ENCODE measurements at regions not wholly inside any gene's neighbourhood (a gene's known extent, or its start where the extent isn't known, plus 50 kb on each side); places are given as distances from the start of the nearest gene placed in this dataset.
A peak's percentile ranks its signal among the peaks of the same experiment; 100 is the strongest.

DNA sequence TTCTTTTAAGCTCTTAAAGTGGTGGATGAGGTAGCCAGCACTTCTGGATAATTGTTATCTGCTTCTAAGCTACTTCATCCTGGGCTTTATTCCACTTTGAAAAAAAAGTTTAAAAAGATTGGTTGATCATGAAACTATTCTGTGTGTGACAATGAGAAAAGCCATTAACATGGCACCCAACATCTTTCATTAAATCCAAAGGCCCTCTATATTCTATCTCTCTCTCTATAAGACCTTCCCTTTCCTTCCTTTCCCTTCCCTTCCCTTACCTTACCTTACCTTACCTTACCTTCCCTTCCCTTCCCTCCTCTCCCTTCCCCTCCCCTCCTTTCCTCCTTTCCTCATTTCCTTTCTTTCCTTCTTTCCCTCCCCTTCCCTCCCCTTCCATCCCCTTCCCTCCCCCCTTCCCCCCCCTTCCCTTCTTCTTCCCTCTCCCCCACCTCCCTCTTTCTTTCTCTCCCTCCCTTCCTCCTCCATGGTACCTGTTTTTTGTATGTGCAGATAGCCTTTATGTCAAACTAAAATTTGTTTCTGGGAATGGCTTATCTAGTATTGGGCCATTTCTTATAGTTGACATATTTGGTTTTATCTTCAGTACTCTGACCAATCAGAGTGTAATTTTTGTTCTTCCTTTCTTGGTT, 218.7 kb downstream of the DKK1 start:
- in situ Hi-C loops (cut with MboI; ENCODE audit: low sequenced_read_pairs in 4 of 4) = no loop called here
- Histone ChIP-seq H3K9me3 (no peaks in the 10 kb centered on the region), H3K4me3 (no peak overlapping the region), H3K36me3 (no peaks in the 10 kb centered on the region), H3K4me1 (no peaks in the 10 kb centered on the region), H3K27me3 (no peaks in the 10 kb centered on the region), H3K27ac (no peak overlapping the region)
- DNase-seq = no peak
- intact Hi-C loops (cut with DNase I; ENCODE audit: low total_unique reads) = no loop called here
- TF ChIP-seq CTCF (IDR thresholded peaks at IDR 0.05 in 4 of 5, conservative IDR thresholded peaks at IDR 0.05 in 1 of 5) = no peak
- TF ChIP-seq POLR2A (IDR thresholded peaks at IDR 0.05) = no peak
- no peak for ATAC-seq

GRCh38 chr10:52533986-52534385, 219.9 kb downstream of the DKK1 start:
- intact Hi-C loops (cut with DNase I; ENCODE audit: low total_unique reads) = no loop called here
- Histone ChIP-seq H3K36me3 (no peaks in the 10 kb centered on the region), H3K27ac (no peak overlapping the region), H3K4me1 (no peaks in the 10 kb centered on the region), H3K9me3 (no peaks in the 10 kb centered on the region), H3K27me3 (no peaks in the 10 kb centered on the region), H3K4me3 (no peak overlapping the region)
- TF ChIP-seq CTCF (IDR thresholded peaks at IDR 0.05 in 4 of 5, conservative IDR thresholded peaks at IDR 0.05 in 1 of 5) = no peak
- TF ChIP-seq POLR2A (IDR thresholded peaks at IDR 0.05) = no peak
- DNase-seq (no peak), ATAC-seq (no peak)
- in situ Hi-C loops (cut with MboI; ENCODE audit: low sequenced_read_pairs in 4 of 4) = no loop called here

DNA sequence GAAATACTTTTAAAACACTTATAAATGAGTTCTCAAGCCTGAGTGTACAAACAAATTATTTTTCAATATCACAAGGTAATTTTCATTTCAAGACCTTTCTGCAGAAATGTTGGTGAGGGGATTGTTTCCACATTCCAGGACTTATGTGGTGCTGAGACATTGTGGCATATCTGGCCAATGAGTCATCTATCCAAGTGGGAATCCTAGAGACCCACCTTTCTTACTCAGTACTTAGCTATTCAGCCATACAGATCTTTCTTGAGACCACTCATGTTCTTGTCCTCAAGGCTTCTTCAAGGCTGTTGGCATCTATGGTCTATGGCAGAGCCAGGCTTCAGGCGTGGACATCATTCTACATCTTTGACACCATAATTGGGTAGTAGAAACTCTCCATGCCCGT, 225.4 kb downstream of the DKK1 start:
- in situ Hi-C loops (cut with MboI; ENCODE audit: low sequenced_read_pairs in 4 of 4) = no loop called here
- no peak overlapping the region for H3K4me3 ChIP-seq
- H3K36me3 ChIP-seq = no peaks in the 10 kb centered on the region
- H3K9me3 ChIP-seq = no peaks in the 10 kb centered on the region
- no peak overlapping the region for H3K27ac ChIP-seq
- ATAC-seq (no peak), DNase-seq (no peak)
- H3K4me1 ChIP-seq = no peaks in the 10 kb centered on the region
- TF ChIP-seq CTCF (IDR thresholded peaks at IDR 0.05 in 4 of 5, conservative IDR thresholded peaks at IDR 0.05 in 1 of 5) = no peak
- intact Hi-C loops (cut with DNase I; ENCODE audit: low total_unique reads) = no loop called here
- no peaks in the 10 kb centered on the region for H3K27me3 ChIP-seq

DNA sequence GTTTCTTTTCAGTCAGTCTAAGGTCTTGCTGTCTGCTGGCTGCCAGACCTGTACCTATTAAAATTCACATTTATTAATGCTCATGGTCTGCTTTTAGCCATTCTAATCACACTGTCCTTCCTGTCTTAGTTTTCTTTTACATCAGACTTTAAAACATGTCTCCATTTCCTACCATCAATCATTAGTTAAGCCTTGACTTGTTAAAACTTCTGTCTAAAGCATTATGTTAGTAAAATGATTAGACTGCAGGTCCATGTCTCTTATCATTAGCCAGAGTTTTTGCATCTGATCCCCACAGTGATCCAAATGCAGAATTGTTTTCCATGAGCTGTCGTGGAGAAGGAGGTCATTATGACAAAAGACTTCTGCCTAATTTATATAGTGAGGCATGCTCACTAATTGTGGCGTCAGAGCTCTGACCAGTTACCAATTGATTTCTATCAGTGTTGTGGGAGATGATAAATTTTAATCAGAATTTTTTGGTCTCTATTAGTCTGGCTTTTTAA, 226.5 kb downstream of the DKK1 start:
- ATAC-seq (no peak), DNase-seq (no peak)
- Histone ChIP-seq H3K4me3 (no peak overlapping the region), H3K4me1 (no peaks in the 10 kb centered on the region), H3K9me3 (no peaks in the 10 kb centered on the region), H3K36me3 (no peaks in the 10 kb centered on the region), H3K27ac (no peak overlapping the region), H3K27me3 (no peaks in the 10 kb centered on the region)
- in situ Hi-C loops (cut with MboI; ENCODE audit: low sequenced_read_pairs in 4 of 4) = no loop called here
- intact Hi-C loops (cut with DNase I; ENCODE audit: low total_unique reads) = no loop called here
- no peak for TF ChIP-seq CTCF (IDR thresholded peaks at IDR 0.05 in 4 of 5, conservative IDR thresholded peaks at IDR 0.05 in 1 of 5)
- TF ChIP-seq POLR2A (IDR thresholded peaks at IDR 0.05) = no peak

- ATAC-seq (peak in 1 of 2 donors; percentile 33), DNase-seq (no peak)
- Histone ChIP-seq H3K27ac (no peak overlapping the region), H3K36me3 (no peaks in the 10 kb centered on the region), H3K27me3 (no peaks in the 10 kb centered on the region), H3K9me3 (no peaks in the 10 kb centered on the region), H3K4me1 (no peaks in the 10 kb centered on the region), H3K4me3 (no peak overlapping the region)
- in situ Hi-C loops (cut with MboI; ENCODE audit: low sequenced_read_pairs in 4 of 4) = no loop called here
- intact Hi-C loops (cut with DNase I; ENCODE audit: low total_unique reads) = no loop called here
- TF ChIP-seq CTCF (IDR thresholded peaks at IDR 0.05 in 4 of 5, conservative IDR thresholded peaks at IDR 0.05 in 1 of 5) (no peak), POLR2A (IDR thresholded peaks at IDR 0.05) (no peak)
Observed at GRCh38 chr10:52541006-52541473, 227.0 kb downstream of the DKK1 start.
